Choroid plexus epithelial cell (primary cell): ENCODE measurements at regions not wholly inside any gene's neighbourhood (a gene's known extent, or its start where the extent isn't known, plus 50 kb on each side); places are given as distances from the start of the nearest gene placed in this dataset.

ENCODE experiments used
- DNase-seq: peaks from one replicate; pipeline ENCODE4 v3.0.0-alpha.2; 2010; ENCODE audit warnings: low read depth
- H3K4me3 ChIP-seq: 2 replicates; pipeline ENCODE4 v1.5.1; 2011; ENCODE audit warnings: low read depth, mild to moderate bottlenecking, control low read depth, low read length, moderate library complexity
- TF ChIP-seq, protein P1 (sequence below): conservative IDR thresholded peaks from 2 replicates; pipeline ENCODE4 v1.5.1; 2011; ENCODE audit warnings: low read depth, mild to moderate bottlenecking, control low read depth, inconsistent platforms, low read length, moderate library complexity

DNA sequence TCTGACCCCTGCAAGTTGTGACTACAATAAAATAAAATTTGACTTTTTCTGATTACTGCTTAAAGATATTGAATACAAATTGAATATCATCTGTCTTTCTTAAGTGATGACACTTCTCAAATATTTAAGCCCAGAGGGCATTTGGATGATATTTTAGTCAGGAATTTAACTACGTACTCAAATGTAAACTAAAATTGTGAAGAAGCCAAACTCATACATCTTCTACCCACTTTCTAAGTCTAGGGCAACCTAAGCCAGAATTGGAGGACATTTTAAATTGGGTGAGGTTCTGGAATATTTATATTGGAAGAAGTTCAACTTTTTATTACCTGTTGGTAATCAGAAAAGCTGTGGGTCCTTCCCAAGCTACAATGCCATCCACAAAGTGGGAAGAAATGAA is 149.1 kb upstream of the WDR11 start:
- TF ChIP-seq, protein P1, sequence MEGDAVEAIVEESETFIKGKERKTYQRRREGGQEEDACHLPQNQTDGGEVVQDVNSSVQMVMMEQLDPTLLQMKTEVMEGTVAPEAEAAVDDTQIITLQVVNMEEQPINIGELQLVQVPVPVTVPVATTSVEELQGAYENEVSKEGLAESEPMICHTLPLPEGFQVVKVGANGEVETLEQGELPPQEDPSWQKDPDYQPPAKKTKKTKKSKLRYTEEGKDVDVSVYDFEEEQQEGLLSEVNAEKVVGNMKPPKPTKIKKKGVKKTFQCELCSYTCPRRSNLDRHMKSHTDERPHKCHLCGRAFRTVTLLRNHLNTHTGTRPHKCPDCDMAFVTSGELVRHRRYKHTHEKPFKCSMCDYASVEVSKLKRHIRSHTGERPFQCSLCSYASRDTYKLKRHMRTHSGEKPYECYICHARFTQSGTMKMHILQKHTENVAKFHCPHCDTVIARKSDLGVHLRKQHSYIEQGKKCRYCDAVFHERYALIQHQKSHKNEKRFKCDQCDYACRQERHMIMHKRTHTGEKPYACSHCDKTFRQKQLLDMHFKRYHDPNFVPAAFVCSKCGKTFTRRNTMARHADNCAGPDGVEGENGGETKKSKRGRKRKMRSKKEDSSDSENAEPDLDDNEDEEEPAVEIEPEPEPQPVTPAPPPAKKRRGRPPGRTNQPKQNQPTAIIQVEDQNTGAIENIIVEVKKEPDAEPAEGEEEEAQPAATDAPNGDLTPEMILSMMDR, result no peak
- no peak for DNase-seq
- no peak overlapping the region for H3K4me3 ChIP-seq

DNA sequence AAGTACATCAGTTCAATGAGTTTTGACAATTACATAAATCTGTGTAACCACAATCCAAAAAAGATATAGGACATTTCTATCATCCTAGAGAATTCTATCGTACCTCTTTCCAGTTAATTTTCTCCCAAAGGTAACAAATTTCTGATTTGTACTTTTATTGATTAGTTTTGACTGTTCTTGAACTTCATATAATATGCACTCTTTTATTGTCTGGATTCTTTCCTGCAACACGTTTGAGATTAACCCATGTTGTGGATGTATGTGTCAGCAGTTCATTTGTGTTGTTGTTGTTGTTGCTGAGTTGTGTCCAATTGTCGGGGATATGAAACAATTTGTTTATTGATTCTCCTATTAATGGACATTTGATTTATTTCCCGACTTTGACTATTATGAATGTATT is 145.9 kb upstream of the WDR11 start:
- no peak overlapping the region for H3K4me3 ChIP-seq
- TF ChIP-seq, protein P1, result no peak
- DNase-seq, result no peak

DNA sequence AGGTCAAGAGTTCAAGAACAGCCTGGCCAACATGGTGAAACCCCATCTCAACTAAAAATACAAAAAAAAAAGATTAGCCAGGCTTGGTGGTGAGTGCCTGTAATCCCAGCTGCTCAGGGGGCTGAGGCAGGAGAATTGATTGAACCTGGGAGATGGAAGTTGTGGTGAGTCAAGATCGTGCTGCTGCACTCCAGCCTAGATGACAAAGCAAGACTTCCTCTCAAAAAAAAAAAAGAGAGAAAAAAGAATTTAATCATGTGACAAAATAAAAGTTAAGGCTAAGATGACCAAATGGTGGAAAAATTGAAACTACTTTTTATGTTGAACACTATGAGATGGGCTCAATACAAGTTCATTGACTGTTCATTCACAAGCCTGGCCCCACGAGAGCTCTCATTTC is 141.1 kb upstream of the WDR11 start:
- TF ChIP-seq, protein P1, result no peak
- no peak for DNase-seq
- no peak overlapping the region for H3K4me3 ChIP-seq

DNA sequence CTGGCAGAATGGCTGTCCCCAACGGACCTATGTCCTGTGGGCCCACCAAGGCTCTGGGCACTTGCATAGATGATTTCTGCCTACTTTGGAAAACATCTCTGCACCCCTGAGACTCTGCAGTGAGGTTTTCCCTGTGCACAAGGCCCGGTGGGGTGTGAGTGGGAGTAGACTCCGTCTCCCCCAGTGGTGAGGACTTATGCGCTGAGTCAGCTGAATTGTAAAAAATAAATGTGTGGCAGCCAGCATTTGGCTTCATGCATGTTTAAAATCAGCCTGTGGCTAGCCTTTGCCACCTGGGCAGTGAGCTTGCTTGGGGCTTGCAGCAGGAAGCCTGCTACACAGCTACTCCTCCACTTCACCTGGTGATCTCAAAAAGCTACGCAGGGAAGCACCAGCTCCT is 139.3 kb upstream of the WDR11 start:
- DNase-seq, result no peak
- H3K4me3 ChIP-seq, result no peak overlapping the region
- TF ChIP-seq, protein P1, result no peak

DNA sequence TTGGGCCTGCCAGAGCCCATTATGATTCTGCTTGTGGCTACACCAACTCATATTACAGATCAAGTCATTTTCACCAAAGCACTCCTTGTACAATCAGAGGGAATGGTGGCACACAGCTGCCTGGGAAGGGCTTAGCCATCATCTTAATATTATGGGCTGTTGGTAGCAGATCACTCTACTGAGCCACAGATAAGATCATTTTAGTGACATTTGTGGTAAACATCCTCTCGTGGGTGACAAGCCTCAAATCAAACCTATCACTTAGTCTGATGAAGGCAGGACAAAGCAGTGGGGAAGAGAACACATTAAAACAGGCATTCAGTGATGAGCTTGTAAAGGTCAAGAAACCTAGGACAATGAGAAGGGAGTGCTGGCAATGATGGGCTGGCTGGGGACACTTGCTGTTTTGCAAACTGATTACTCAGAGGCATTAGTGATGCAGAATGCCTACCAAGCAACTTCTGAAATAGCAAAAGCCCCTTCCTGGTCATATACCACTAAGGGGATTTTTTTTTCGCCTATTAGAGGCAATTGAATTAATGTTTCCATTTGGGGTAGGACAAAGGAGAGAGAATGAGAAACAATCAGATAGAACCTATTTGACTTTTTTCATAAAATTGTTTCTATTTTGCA is 137.5 kb upstream of the WDR11 start:
- TF ChIP-seq, protein P1, result no peak
- DNase-seq, result no peak
- H3K4me3 ChIP-seq, result no peak overlapping the region

DNA sequence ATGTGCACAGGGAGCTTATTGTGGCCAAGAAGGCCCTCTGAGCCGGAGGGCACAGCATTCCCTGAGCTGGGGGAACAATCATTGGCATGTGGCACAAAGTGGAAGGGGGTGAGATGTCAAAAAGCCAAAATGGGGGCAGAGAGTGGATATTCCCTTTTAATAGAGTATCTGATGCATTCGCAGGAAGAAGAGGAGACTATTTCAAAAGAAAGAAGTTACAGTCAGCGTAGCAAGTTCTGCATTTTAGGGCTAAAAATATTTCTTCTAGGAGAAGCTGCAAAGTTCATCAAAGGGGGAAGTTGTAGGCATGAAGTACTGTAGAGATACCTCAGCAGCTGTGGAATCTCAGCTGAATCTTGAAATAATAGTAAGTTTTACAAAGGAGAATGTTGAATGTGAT is 136.0 kb upstream of the WDR11 start:
- TF ChIP-seq, protein P1, result no peak
- H3K4me3 ChIP-seq, result no peak overlapping the region
- no peak for DNase-seq

DNA sequence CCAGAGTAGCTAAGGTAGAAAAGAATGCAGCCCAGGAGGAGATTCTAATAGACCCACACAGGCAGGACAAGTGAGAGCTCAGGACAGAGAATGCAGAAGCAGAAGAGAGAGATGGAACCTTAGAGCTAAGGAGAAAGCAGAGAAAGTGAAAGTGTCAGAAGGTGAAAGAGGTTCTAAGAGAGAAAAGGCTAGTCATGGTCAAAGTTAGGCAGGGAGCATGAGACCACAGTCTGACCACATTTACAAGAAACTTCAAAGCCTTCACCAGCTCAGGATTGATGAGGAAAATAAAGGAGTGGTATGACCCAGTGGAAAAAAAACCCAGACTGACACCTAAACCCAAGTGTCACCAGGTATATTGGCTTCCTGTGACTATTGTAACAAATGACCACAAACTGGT is 131.8 kb upstream of the WDR11 start:
- no peak overlapping the region for H3K4me3 ChIP-seq
- TF ChIP-seq, protein P1, result no peak
- DNase-seq, result no peak
